ENCODE measurements at regions not wholly inside any gene's neighbourhood (a gene's known extent, or its start where the extent isn't known, plus 50 kb on each side); places are given as distances from the start of the nearest gene placed in this dataset.

DNA sequence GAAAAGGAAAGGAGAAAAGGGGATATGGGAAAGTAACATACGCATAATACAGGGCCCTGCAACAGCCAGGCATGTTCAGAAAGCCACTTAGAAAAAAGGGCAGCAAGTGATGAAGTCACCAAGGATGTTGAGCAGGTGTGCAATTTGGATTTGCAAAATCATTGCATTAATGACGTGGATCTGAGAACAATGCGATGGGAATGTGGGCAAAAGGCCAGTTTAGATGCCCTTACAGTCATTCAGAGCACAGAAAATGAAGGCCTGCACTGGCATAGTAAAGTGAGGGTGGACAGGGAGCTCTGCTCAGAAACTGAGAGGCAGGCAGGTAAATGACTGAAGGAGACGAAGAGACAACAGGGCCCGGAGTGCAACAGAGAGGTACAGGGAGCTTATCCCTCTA is 123.7 kb upstream of the NHSL1 start:
- H3K27me3 Mint-ChIP-seq (ENCODE audit: low read depth) = no peaks in the 10 kb centered on the region
- no peaks in the 10 kb centered on the region for H3K36me3 Mint-ChIP-seq (ENCODE audit: low read depth)
- DNase-seq = no peak
- H3K4me1 Mint-ChIP-seq (ENCODE audit: low read depth) = no peaks in the 10 kb centered on the region
- no peak overlapping the region for H3K4me3 Mint-ChIP-seq
- intact Hi-C loops (cut with micrococcal nuclease) = no loop called here
- no peak overlapping the region for H3K27ac Mint-ChIP-seq
- CTCF ChIA-PET = interaction anchor here (0.7 kb wide), 1 partner anchor 18 kb away, joined by 3 read pairs; no protein-coding TSS in a partner anchor
- H3K9me3 Mint-ChIP-seq = no peaks in the 10 kb centered on the region

- Mint-ChIP-seq H3K27ac (no peak overlapping the region), H3K9me3 (no peaks in the 10 kb centered on the region), H3K27me3 (ENCODE audit: low read depth) (peaks cover 9% of the 10 kb centered on the region), H3K4me3 (no peak overlapping the region), H3K4me1 (ENCODE audit: low read depth) (no peaks in the 10 kb centered on the region), H3K36me3 (ENCODE audit: low read depth) (no peaks in the 10 kb centered on the region)
- DNase-seq = no peak
- CTCF ChIA-PET = no interaction called here
- intact Hi-C loops (cut with micrococcal nuclease) = no loop called here
These were observed 132.3 kb upstream of the NHSL1 start for GRCh38 chr6:138631566-138631965.

GRCh38 chr6:138637822-138638221 is 135.7 kb upstream of the CCDC28A start:
- H3K36me3 Mint-ChIP-seq (ENCODE audit: low read depth) = no peaks in the 10 kb centered on the region
- CTCF ChIA-PET = no interaction called here
- no peaks in the 10 kb centered on the region for H3K4me1 Mint-ChIP-seq (ENCODE audit: low read depth)
- no peak overlapping the region for H3K27ac Mint-ChIP-seq
- no peak overlapping the region for H3K4me3 Mint-ChIP-seq
- no peaks in the 10 kb centered on the region for H3K9me3 Mint-ChIP-seq
- DNase-seq = no peak
- intact Hi-C loops (cut with micrococcal nuclease) = no loop called here
- H3K27me3 Mint-ChIP-seq (ENCODE audit: low read depth) = peaks cover 9% of the 10 kb centered on the region

- Mint-ChIP-seq H3K27me3 (ENCODE audit: low read depth) (peaks cover 5% of the 10 kb centered on the region), H3K36me3 (ENCODE audit: low read depth) (no peaks in the 10 kb centered on the region), H3K27ac (no peak overlapping the region), H3K4me3 (no peak overlapping the region), H3K4me1 (ENCODE audit: low read depth) (no peaks in the 10 kb centered on the region), H3K9me3 (no peaks in the 10 kb centered on the region)
- intact Hi-C loops (cut with micrococcal nuclease) = no loop called here
- CTCF ChIA-PET = no interaction called here
- DNase-seq = no peak
These were observed 135.0 kb upstream of the CCDC28A start for GRCh38 chr6:138638604-138639003.

DNA sequence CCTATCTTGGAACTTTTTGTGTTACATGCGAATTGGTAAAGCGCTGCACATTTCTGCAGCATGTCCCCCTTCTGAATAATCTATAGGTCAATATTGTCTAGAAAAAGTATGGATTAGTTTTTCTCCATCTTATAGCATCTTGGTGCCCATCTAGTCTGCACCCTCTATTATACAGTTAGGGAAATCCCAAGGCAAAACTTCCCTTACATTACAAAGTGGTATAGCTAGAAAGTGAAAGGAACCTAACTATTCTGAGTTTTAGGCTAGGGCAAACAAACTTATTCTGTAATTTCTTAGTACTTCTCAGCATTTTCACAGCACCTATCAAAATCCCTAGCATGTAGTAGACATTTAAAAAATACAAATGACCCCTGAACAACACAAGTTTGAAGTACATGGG is 133.5 kb upstream of the CCDC28A start:
- CTCF ChIA-PET = interaction anchor here (0.8 kb wide), 1 partner anchor 13 kb away, joined by 3 read pairs; no protein-coding TSS in a partner anchor
- H3K4me3 Mint-ChIP-seq = no peak overlapping the region
- intact Hi-C loops (cut with micrococcal nuclease) = no loop called here
- H3K27ac Mint-ChIP-seq = no peak overlapping the region
- no peak for DNase-seq
- no peaks in the 10 kb centered on the region for H3K4me1 Mint-ChIP-seq (ENCODE audit: low read depth)
- H3K27me3 Mint-ChIP-seq (ENCODE audit: low read depth) = no peaks in the 10 kb centered on the region
- H3K36me3 Mint-ChIP-seq (ENCODE audit: low read depth) = no peaks in the 10 kb centered on the region
- H3K9me3 Mint-ChIP-seq = no peaks in the 10 kb centered on the region

DNA sequence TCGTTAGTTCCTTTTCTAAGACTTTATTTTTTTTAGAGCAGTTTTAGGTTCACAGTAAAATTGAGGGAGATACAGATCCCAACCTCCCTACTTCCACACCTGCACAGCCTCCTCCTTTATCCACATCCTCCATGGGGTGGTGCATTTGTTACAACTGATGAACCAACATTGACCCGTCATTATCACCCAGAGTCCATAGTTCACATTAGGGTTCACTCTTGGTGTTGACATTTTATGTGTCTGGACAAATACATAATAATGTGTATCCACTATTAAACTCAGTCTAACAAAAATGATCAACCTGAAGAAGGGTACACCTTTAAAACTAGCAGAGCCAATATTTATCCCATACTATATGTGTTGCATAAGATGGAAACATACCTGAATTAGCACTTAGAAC is 130.4 kb upstream of the CCDC28A start:
- no peaks in the 10 kb centered on the region for H3K9me3 Mint-ChIP-seq
- H3K4me3 Mint-ChIP-seq = no peak overlapping the region
- no peaks in the 10 kb centered on the region for H3K4me1 Mint-ChIP-seq (ENCODE audit: low read depth)
- CTCF ChIA-PET = interaction anchor here (0.6 kb wide), 1 partner anchor 566 kb away, joined by 4 read pairs; no protein-coding TSS in a partner anchor
- H3K27ac Mint-ChIP-seq = no peak overlapping the region
- no peak for DNase-seq
- H3K27me3 Mint-ChIP-seq (ENCODE audit: low read depth) = no peaks in the 10 kb centered on the region
- H3K36me3 Mint-ChIP-seq (ENCODE audit: low read depth) = no peaks in the 10 kb centered on the region
- intact Hi-C loops (cut with micrococcal nuclease) = no loop called here

DNA sequence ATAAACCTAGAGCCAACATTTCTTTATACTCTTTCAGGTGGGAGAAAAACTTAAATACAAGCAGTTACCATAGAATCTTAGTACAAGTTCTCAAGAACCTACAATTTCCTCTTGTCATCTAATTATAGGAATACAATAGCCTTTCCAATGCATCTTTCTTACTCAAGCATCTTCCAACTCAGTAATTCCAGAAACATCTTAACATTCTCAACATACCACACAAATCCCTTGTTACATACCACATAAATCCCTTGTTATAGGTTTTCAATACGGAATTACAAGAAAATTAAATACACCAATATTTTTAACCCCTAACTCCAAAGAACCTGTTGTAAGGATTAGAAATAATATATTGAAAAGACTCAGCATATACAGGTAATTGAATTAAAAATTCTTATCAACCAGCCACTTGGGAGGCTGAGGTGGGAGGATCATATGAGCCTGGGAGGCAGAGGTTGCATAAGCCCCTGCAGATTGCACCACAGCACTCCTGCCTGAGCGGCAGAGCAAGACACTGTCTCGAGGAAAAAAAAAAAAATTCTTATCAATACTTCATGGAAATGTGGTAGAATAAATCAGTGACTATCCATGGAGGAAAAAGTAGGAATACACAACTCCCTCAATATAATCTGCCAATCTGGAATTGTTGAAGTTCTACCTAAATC is 127.5 kb upstream of the CCDC28A start:
- no peak overlapping the region for H3K4me3 Mint-ChIP-seq
- intact Hi-C loops (cut with micrococcal nuclease) = no loop called here

DNA sequence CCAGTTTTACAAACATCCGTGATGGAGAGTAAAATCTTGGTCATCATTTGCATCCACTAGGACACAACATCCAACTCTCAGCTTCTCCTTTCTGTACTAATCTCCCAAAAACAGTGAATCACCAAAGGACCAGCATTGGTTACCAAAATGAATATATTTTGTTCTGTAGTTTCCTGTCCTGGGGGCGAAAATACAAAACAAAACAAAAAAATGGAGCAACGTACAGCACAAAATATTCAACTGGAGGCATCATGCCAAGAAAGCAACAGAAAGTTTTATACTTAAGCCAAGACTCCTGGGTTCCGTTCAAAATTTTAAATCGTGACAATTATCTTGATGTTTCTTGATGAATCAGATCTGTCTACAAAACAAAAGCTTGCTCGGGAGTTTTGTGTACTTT is 126.6 kb upstream of the CCDC28A start:
- DNase-seq = no peak
- Mint-ChIP-seq H3K27ac (no peak overlapping the region), H3K9me3 (no peaks in the 10 kb centered on the region), H3K27me3 (ENCODE audit: low read depth) (peaks cover 8% of the 10 kb centered on the region), H3K36me3 (ENCODE audit: low read depth) (no peaks in the 10 kb centered on the region), H3K4me1 (ENCODE audit: low read depth) (no peaks in the 10 kb centered on the region), H3K4me3 (no peak overlapping the region)
- CTCF ChIA-PET = no interaction called here
- intact Hi-C loops (cut with micrococcal nuclease) = no loop called here

More for the DNA sequence above, 127.5 kb upstream of the CCDC28A start:
- no peak for DNase-seq
- Mint-ChIP-seq H3K27me3 (ENCODE audit: low read depth) (peaks cover 8% of the 10 kb centered on the region), H3K9me3 (no peaks in the 10 kb centered on the region), H3K4me1 (ENCODE audit: low read depth) (no peaks in the 10 kb centered on the region), H3K36me3 (ENCODE audit: low read depth) (no peaks in the 10 kb centered on the region), H3K27ac (no peak overlapping the region)
- CTCF ChIA-PET = interaction anchor here (0.6 kb wide), 1 partner anchor 53 kb away, joined by 3 read pairs; no protein-coding TSS in a partner anchor

DNA sequence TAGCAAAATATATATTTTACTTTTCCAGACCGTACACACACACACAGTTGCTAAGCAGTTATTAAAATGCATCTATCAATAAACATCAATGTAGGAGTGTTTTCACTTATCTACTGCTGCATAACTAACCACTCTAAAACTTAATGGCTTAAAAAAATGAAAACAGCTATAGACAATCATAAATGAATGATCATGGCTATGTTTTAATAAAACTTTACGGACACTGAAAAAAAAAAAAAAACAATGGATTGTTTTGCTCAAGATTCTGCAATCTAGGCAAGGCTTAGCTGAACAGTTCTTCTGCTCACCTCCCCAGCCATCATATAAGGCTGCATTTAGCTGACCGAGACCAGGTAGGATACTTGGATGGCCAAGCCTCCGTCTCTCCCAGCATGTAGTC is 125.4 kb upstream of the CCDC28A start:
- H3K4me1 Mint-ChIP-seq (ENCODE audit: low read depth) = no peaks in the 10 kb centered on the region
- H3K4me3 Mint-ChIP-seq = no peak overlapping the region
- no peak for DNase-seq
- no peaks in the 10 kb centered on the region for H3K36me3 Mint-ChIP-seq (ENCODE audit: low read depth)
- H3K27me3 Mint-ChIP-seq (ENCODE audit: low read depth) = peaks cover 11% of the 10 kb centered on the region
- no peak overlapping the region for H3K27ac Mint-ChIP-seq
- CTCF ChIA-PET = interaction anchor here (1.1 kb wide), 1 partner anchor 14 kb away, joined by 3 read pairs; no protein-coding TSS in a partner anchor
- no peaks in the 10 kb centered on the region for H3K9me3 Mint-ChIP-seq
- intact Hi-C loops (cut with micrococcal nuclease) = no loop called here

GRCh38 chr6:138651491-138651890 is 122.1 kb upstream of the CCDC28A start:
- CTCF ChIA-PET = interaction anchor here (1.1 to 1.4 kb wide), 2 partner anchors 41 to 61 kb away, joined by 3 to 6 read pairs; no protein-coding TSS in a partner anchor
- Mint-ChIP-seq H3K9me3 (no peaks in the 10 kb centered on the region), H3K4me3 (no peak overlapping the region), H3K4me1 (ENCODE audit: low read depth) (peaks cover 22% of the 10 kb centered on the region), H3K27me3 (ENCODE audit: low read depth) (peaks cover 20% of the 10 kb centered on the region), H3K36me3 (ENCODE audit: low read depth) (no peaks in the 10 kb centered on the region), H3K27ac (no peak overlapping the region)
- no peak for DNase-seq
- intact Hi-C loops (cut with micrococcal nuclease) = loop anchor here (5.0 kb wide), 1 partner anchor 249 kb away; the partner anchor contains the start of gene HEBP2

GRCh38 chr6:138652824-138653223 is 120.7 kb upstream of the CCDC28A start:
- no peak overlapping the region for H3K27ac Mint-ChIP-seq
- peaks cover 26% of the 10 kb centered on the region for H3K27me3 Mint-ChIP-seq (ENCODE audit: low read depth)
- CTCF ChIA-PET = interaction anchor here (1.0 kb wide), 1 partner anchor 13 kb away, joined by 3 read pairs; no protein-coding TSS in a partner anchor
- no peak for DNase-seq
- H3K4me1 Mint-ChIP-seq (ENCODE audit: low read depth) = peaks cover 22% of the 10 kb centered on the region
- no peaks in the 10 kb centered on the region for H3K9me3 Mint-ChIP-seq
- no peaks in the 10 kb centered on the region for H3K36me3 Mint-ChIP-seq (ENCODE audit: low read depth)
- H3K4me3 Mint-ChIP-seq = no peak overlapping the region
- intact Hi-C loops (cut with micrococcal nuclease) = loop anchor here (5.0 kb wide), 1 partner anchor 251 kb away; the partner anchor contains the start of gene HEBP2

DNA sequence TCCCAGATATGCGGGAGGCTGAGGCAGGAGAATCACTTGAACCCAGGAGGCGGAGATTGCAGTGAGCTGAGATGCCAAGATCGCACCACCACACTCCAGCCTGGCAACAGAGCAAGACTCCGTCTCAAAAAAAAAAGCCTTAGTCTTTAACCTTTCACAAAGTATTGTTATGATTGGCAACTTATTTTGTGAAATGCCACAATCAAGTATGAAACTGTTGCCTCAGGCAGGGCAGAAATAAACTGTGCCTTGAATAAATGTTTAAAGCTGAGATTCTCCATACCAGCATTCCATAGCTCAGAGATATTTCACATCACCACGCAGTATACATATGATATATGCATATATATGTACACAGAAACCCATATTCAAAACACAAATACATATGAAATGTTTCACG is 120.1 kb upstream of the CCDC28A start:
- H3K36me3 Mint-ChIP-seq (ENCODE audit: low read depth) = no peaks in the 10 kb centered on the region
- CTCF ChIA-PET = interaction anchor here (1.0 kb wide), 1 partner anchor 13 kb away, joined by 3 read pairs; no protein-coding TSS in a partner anchor
- H3K27ac Mint-ChIP-seq = no peak overlapping the region
- H3K4me1 Mint-ChIP-seq (ENCODE audit: low read depth) = peaks cover 22% of the 10 kb centered on the region
- intact Hi-C loops (cut with micrococcal nuclease) = loop anchor here (5.0 kb wide), 1 partner anchor 251 kb away; the partner anchor contains the start of gene HEBP2
- H3K9me3 Mint-ChIP-seq = no peaks in the 10 kb centered on the region
- peaks cover 29% of the 10 kb centered on the region for H3K27me3 Mint-ChIP-seq (ENCODE audit: low read depth)
- no peak for DNase-seq
- no peak overlapping the region for H3K4me3 Mint-ChIP-seq
